ENCODE measurements at regions not wholly inside any gene's neighbourhood (a gene's known extent, or its start where the extent isn't known, plus 50 kb on each side); places are given as distances from the start of the nearest gene placed in this dataset.

GRCh38 chr2:163367825-163368582 lies 367.8 kb downstream of the FIGN start:
- no peak for DNase-seq

DNA sequence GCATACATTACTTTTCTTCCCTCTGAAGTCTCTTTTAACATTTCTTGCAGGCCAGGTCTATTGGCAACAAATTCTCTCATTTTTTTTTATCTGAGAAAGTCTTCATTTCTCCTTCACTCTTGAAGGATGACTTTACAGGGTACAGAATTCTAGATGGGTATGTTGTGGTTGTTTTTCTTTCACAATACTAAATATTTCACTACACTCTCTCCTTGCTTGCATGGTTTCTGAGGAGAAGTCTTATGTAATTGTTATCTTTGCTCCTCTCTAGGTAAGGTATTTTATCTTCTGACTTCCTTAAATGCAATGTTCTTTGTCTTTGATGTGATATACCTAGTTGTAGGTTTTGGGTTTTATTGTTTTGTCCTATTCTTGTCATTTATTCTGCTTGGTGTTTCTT lies 371.1 kb downstream of the FIGN start:
- no peak for DNase-seq

DNA sequence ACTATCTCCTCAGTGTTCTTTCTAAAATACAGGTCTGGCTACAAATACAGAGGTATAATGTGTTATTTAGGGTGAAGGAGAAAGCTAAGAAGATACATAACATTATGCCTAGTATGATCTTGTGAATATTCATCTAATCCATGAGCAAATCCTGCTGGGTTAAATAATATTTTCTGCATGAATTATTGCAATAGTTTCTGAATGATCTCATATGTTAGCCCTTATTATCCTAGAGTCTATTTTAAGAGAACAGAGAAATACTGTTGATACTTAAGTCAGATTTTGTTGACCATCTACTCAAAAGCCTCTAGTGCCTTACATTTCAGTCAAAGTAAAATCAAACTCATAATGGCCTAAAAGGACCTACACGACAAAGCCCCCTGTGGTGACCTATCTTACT lies 382.3 kb downstream of the FIGN start:
- DNase-seq: no peak

- DNase-seq: no peak
These were observed 383.8 kb downstream of the FIGN start for GRCh38 chr2:163351966-163352365.

DNA sequence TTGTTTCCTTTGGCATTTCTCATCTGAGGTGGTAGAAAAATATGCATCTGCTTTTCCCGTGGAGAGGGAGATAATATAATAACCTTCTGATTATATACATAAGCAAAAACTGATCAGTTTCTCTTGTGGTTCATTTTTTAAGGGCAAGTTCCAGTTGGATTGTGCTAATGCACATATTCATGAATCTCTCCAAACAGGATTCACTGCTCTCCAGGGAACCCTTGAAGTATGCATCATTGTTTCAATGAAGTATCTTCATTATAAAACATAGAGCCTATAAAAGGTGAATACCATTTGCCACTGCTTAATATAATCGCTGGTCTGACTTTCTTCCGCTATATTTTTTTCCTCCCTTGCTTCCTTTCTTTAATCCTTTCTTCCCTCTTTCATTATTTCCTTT lies 384.7 kb downstream of the FIGN start:
- DNase-seq: peak; percentile 9

DNA sequence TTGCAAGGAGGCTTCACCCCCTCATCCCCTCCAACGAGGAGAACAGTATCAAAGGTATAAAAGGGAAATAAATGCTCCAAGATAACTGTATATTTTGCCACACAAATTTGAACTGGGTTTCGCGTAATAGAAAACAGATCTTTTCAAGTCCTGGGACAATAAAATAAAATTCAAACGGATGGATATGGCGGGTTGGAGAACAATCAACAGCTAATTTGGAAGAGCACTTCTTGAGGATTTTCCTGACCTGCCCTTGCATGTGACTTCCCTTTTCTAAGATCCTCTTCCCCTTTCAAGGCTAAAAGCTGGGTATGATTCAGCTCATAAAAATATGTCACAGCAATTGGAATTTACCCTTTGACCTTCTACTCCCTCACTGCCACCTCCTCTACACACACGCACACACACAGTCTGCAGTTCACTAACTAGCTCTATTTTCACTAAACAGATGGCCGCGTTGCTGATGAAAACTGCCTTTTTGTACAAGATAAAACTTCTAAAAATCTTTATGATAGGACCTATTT lies 386.9 kb downstream of the FIGN start:
- peak; percentile 72 for DNase-seq

GRCh38 chr2:163347982-163348856 lies 387.6 kb downstream of the FIGN start:
- peak; percentile 76 for DNase-seq

DNA sequence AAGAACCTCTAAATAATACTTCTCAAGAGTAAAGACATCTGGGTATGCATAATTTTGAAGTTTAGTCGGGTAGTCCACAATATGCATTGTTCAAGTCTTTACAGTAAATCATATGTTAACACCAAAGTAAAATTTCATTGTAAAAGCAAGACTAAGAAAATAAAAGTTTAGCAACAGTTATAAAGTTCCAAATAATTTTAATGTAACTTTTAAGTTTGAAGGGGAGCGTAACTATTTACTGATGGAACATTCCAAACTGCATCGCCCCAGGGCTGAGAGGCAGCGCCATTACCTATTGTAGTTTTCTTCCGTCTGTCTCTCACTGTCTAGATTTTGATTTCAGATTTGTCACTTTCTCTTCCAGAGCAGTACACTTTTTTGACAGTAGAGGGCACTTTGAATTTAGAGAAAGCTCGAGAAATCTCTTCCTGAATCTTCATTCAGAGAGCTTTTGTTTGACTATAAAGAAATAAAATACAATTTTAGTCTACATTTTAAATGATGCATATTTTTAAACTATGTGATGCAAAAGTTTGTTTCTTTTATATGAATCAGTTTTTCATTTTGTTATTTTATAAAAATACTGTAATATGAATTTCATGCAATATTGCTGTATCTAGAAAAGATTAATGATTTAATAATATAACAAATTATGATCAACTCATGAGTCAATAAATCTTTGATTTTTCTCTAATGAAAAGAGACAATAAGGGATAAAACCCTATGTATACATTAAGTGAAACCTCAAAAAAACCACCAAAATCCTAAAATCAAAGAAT lies 389.8 kb downstream of the FIGN start:
- peak; percentile 57 for DNase-seq

DNA sequence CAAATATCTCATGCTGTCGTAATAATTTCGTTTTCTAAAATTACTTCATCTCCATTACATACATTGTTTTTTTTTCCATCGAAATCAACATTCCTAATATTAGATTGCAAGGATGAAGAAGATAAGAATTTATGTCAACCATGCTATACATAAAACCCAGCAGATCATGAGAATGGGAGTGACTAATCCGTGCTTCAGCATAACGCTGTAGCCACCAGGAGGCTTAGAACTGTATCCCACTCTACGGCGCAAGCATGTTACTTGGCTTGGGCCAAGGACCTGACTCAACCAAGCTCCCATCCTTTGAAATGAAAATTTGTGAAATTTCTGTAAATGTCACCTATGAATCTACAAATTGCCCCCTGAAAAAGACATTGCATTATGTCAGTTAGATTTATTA lies 392.5 kb downstream of the FIGN start:
- no peak for DNase-seq

DNA sequence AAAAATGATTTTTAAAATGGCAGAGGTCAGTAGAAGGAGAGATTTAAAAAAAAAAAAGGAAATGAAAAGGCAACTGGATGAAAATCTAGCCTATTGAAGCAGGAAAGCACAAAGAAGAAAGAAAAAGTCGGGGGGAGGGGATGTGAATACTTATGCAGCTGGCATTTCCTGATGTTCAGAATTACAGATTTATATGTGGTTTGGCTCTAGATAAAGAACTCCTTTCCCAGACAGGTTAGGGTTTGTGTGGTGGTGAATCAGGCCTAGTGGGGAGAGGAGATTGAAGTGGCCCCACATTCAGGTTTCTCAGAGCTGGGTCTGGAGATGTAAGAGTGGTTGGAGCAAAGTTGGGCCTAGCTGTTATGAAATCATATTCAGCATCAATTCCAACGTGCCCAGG lies 394.4 kb downstream of the FIGN start:
- peak; percentile 63 for DNase-seq

- no peak for DNase-seq
These were observed 397.5 kb downstream of the FIGN start for GRCh38 chr2:163338270-163338669.

DNA sequence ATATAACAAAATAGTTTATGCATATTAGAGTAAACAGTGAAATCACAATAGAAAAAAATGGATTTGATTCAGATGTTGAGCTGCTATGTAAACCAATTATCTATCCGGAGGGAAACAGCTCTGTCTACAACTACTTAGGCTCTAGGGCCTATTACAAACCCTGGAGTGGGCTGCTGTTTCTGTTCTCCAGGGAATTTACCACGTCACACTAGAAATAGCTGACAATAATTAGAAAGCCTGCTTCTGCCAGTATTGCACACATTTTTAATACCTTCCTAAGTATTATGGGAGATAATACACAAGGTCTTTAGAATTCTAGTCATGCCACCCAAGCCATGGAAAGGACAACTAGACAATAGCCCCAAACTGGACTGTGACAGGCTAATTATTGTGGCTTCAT lies 411.1 kb downstream of the FIGN start:
- no peak for DNase-seq

DNA sequence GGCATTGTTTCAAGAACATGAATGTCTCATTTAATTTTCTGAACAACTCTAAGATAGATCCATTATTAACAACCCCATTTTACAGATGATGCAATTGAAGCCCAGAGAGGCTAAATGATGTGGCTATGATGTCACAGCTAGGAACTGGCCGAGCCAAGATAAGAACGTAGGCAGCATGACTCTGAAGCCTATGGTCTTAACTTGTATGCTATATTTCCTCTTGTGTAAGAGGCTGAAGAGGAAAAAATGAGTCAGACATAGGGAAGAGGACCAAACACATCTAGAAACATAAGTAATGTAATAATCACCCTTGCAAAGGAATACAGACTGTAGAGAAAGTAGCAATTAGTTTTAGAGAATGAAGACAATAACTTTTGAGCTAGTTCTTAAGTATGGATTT lies 416.8 kb downstream of the FIGN start:
- DNase-seq: peak; percentile 46

DNA sequence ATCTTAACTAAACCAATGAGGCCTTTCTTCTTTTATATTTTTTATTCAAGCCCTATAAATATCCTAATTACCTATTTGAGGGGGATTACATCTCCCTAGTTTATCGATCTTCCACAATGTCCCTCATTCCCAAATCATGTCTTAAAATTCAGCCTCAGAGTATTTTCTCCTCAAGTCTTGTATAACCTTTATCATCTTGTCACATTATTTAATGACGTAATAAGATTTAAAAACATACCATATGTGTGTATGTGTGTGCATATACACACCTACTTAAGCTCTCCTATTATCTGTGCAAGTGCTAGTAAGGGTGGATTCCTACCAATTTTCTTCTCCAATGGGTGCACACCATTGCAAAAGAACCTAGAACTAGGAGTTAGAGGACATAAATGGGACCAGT lies 421.1 kb downstream of the FIGN start:
- DNase-seq: no peak

DNA sequence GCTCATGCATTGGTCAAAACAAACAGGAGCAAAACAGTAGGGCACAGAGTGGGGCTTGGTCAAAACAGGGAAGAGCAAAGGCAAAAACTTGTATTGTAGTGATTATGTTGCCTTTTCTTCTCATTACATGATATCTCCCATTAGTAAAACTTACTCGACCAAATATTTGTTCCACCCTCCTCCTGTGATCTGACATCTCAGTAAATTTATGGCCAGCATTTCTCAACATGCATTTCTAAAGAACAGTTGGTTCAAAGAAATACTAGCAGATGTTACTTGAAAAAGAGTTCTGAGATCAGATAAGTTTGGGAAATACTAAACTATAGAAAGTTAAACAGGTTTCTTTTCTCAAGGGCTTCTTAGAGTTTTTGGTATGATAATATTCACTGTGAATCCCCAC lies 423.1 kb downstream of the FIGN start:
- DNase-seq: no peak

DNA sequence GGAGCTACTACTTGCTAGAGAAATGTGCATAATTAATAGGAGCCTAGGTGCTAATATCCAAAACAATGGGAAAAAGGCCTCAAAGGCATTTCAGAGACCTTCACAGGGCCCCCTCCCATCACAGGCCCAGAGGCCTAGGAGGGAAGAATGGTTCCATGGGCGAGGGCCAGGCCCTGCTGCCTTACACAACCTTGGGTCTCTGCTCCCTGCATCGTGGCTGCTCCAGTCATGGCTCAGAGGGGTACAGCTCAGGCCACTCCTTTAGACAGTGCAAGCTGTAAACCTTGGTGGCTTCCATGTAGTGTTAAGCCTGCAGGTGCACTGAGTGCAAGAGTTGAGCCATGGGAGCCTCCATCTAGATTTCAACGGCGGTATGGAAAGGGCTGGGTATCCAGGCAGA lies 429.2 kb downstream of the FIGN start:
- no peak for DNase-seq

- no peak for DNase-seq
These were observed 433.7 kb downstream of the FIGN start for GRCh38 chr2:163302141-163302540.

GRCh38 chr2:163291790-163292189 lies 444.0 kb downstream of the FIGN start:
- no peak for DNase-seq

- no peak for DNase-seq
These were observed 443.1 kb upstream of the KCNH7 start for GRCh38 chr2:163281717-163282116.

DNA sequence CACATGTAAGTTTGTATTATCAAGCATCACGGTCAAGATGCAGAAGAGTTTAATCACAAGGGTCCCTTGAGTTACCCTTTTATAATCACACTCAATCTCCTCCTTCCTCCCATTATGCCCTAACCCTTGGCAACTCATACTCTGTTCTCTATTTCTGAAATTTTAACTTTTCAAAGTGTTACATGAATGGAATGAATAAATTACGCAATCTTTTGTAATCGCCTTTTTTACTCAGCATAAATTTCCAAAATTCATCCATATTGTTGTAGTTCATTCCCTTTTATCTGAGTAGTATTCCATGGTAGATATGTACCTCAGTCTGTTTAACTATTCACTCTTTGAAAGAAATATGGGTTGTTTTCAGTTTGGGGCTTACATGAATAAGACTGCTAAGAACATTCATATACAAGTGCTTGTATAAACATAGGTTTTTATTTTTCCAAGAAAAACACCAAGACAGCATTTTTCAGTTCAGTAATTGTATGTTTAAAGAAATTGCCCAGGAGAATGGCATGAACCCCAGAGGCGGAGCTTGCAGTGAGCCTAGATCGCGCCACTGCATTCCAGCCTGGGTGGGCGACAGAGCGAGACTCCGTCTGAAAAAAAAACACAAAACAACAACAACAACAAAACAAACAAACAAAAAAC lies 430.9 kb upstream of the KCNH7 start:
- no peak for DNase-seq

- DNase-seq: peak; percentile 95
These were observed 428.2 kb upstream of the KCNH7 start for GRCh38 chr2:163266772-163267171.

DNA sequence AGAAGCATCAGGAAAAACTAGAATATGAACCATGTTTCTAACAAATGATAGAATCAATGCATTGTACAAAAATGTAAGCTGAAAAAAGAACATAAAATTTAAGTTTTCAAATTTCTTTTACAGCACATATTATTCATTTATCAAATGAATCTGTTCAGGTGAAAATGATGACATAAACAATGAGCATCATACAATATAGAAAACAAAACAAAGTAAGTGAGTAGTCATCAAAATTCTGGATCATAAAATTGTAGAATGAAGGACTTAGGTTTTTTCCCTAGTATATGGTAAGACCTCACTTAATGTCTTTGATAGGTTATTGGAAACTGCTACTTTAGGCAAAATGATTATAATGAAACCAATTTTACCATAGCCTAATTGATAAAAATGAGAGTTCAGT lies 427.0 kb upstream of the KCNH7 start:
- DNase-seq: no peak

DNA sequence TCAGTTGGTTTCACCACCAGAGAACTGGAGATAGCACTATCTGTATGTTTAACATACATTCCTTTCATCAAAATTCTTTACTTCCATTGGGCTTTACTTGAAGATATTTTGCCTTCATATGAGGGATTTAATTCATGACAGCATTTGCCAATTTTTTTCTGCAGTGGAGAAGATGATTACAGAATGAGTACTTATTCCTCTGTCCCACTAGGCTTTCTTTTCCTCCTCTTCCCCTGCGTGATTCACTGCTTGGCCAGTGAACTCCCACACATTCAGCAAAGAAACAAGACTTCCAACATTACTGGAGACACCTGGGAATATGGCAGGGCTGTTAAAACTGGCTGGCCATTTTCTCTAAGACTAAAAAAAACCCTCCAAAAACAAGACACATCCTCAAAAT lies 425.8 kb upstream of the KCNH7 start:
- peak; percentile 69 for DNase-seq

All from fibroblast of skin of right quadriceps (primary cell).